ENCODE measurements at regions not wholly inside any gene's neighbourhood (a gene's known extent, or its start where the extent isn't known, plus 50 kb on each side); places are given as distances from the start of the nearest gene placed in this dataset.

GRCh38 chr14:97065305-97066067 lies 268.3 kb downstream of the VRK1 start:
- TF ChIP-seq CTCF (IDR thresholded peaks at IDR 0.05), result no peak
- no peak for TF ChIP-seq POLR2A (IDR thresholded peaks at IDR 0.05)
